PC-9 (cell line): ENCODE measurements at regions not wholly inside any gene's neighbourhood (a gene's known extent, or its start where the extent isn't known, plus 50 kb on each side); places are given as distances from the start of the nearest gene placed in this dataset.

Experiments used
- CTCF ChIP-seq: fragments of 200-600 bp; sonication (generic); conservative IDR thresholded peaks from 2 replicates; pipeline ENCODE4 v1.6.1; 2017; ENCODE audit warnings: mixed run types, antibody characterized with exemption, mild to moderate bottlenecking, moderate library complexity
- EZH2 ChIP-seq: fragments of 200-600 bp; sonication (generic); IDR thresholded peaks from 2 replicates; pipeline ENCODE4 v1.8.0; 2017; ENCODE audit warnings: antibody characterized with exemption, low read depth

DNA sequence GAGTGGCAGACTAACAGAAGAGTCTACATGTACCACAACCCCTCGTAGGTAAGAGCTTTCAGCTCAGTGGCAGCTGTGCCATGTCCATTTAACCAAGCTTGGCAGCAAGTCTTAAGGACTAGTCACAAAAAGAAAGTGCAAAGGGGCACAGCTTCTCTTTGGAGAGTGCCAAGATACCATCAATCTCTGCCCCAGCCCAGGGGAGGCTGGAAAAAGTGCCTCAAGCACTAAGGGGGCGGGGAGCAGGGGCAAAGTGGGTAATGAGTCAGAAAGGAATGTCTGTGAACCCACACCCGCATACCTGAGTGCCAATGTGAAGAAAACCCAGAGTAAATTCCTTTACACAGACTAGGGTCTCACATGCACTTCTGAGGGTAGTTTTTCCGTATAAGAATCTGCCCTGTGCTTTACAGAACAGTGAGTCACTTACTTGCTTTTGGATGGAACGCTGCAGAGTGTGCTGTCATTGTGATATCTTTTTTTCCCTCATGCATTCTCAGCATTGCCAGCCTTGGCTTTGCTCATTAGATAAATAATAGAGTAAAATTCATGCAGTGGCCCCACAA lies 219.8 kb downstream of the ZNF674 start:
- TF ChIP-seq CTCF (no peak), EZH2 (no peak)
